H9 (cell line): ENCODE measurements at regions not wholly inside any gene's neighbourhood (a gene's known extent, or its start where the extent isn't known, plus 50 kb on each side); places are given as distances from the start of the nearest gene placed in this dataset.
"Not testable (repeated sequence)": the region's sequence is repeated elsewhere in the genome, so short reads cannot be mapped to it uniquely, and the experiment has no call there.

Source experiments
- DNase-seq: peaks from one replicate; pipeline ENCODE4 v3.0.0-alpha.2; 2017
- H2AFZ ChIP-seq: one replicate; pipeline ENCODE4 v1.6.1; 2013; ENCODE audit warnings: mild to moderate bottlenecking, low read length, control low read depth, moderate library complexity
- H2AK5ac ChIP-seq: 2 replicates; pipeline ENCODE4 v1.6.1; 2013; ENCODE audit warnings: low read length, control low read depth, mixed read lengths; ENCODE audit not compliant: insufficient read length
- H2BK120ac ChIP-seq: one replicate; pipeline ENCODE4 v1.6.1; 2013; ENCODE audit warnings: low read depth, mild to moderate bottlenecking, low read length, control low read depth, inconsistent platforms; ENCODE audit not compliant: poor library complexity, severe bottlenecking
- H2BK12ac ChIP-seq: 2 replicates; pipeline ENCODE4 v1.6.1; 2013; ENCODE audit warnings: low read length, control low read depth, mixed read lengths, low read depth; ENCODE audit not compliant: insufficient read length
- H2BK15ac ChIP-seq: 2 replicates; pipeline ENCODE4 v1.6.1; 2013; ENCODE audit warnings: low read depth, low read length, control low read depth
- H2BK20ac ChIP-seq: one replicate; pipeline ENCODE4 v1.6.1; 2013; ENCODE audit warnings: low read depth, mild to moderate bottlenecking, low read length, control low read depth, inconsistent platforms; ENCODE audit not compliant: poor library complexity, severe bottlenecking
- H2BK5ac ChIP-seq: 2 replicates; pipeline ENCODE4 v1.6.1; 2013; ENCODE audit warnings: low read length, control low read depth, mixed read lengths; ENCODE audit not compliant: insufficient read length
- H3K14ac ChIP-seq: 2 replicates; pipeline ENCODE4 v1.6.1; 2013; ENCODE audit warnings: low read length, control low read depth; ENCODE audit not compliant: insufficient read depth
- H3K18ac ChIP-seq: 2 replicates; pipeline ENCODE4 v1.6.1; 2013; ENCODE audit warnings: low read depth, mild to moderate bottlenecking, mixed read lengths, low read length, control low read depth; ENCODE audit not compliant: insufficient read length
- H3K23ac ChIP-seq: 2 replicates; pipeline ENCODE4 v1.6.1; 2013; ENCODE audit warnings: low read length, control low read depth, mixed read lengths, low read depth; ENCODE audit not compliant: insufficient read length
- H3K23me2 ChIP-seq: 2 replicates; pipeline ENCODE4 v1.6.1; 2013; ENCODE audit warnings: low read depth, mild to moderate bottlenecking, mixed read lengths, low read length, control low read depth; ENCODE audit not compliant: insufficient read length, poor library complexity, severe bottlenecking
- H3K27ac ChIP-seq: 2 replicates; pipeline ENCODE4 v1.5.1; 2013; ENCODE audit warnings: low read length, control low read depth, mixed read lengths, low read depth; ENCODE audit not compliant: insufficient read length
- H3K27me3 ChIP-seq: 2 replicates; pipeline ENCODE4 v1.6.1; 2013; ENCODE audit warnings: low read length, control low read depth, inconsistent platforms; ENCODE audit not compliant: insufficient read depth
- H3K4ac ChIP-seq: 2 replicates; pipeline ENCODE4 v1.6.1; 2013; ENCODE audit warnings: low read depth, mild to moderate bottlenecking, control low read depth, inconsistent platforms, low read length, moderate library complexity
- H3K4me1 ChIP-seq: 2 replicates; pipeline ENCODE4 v1.6.1; 2013; ENCODE audit warnings: low read length, control low read depth, inconsistent platforms; ENCODE audit not compliant: insufficient read depth
- H3K4me2 ChIP-seq: 2 replicates; pipeline ENCODE4 v1.6.1; 2013; ENCODE audit warnings: low read length, control low read depth, mixed read lengths; ENCODE audit not compliant: insufficient read length, insufficient read depth
- H3K56ac ChIP-seq: 2 replicates; pipeline ENCODE4 v1.6.1; 2013; ENCODE audit warnings: low read depth, mild to moderate bottlenecking, mixed read lengths, low read length, control low read depth; ENCODE audit not compliant: insufficient read length
- H3K79me1 ChIP-seq: 2 replicates; pipeline ENCODE4 v1.6.1; 2013; ENCODE audit warnings: low read depth, mild to moderate bottlenecking, moderate library complexity, low read length, control low read depth, inconsistent platforms; ENCODE audit not compliant: insufficient read depth, poor library complexity, severe bottlenecking
- H3K79me2 ChIP-seq: 2 replicates; pipeline ENCODE4 v1.6.1; 2013; ENCODE audit warnings: low read length, control low read depth, inconsistent platforms; ENCODE audit not compliant: insufficient read depth
- H3K9ac ChIP-seq: 2 replicates; pipeline ENCODE4 v1.6.1; 2013; ENCODE audit warnings: low read length, control low read depth, mixed read lengths; ENCODE audit not compliant: insufficient read length; ENCODE audit errors: extremely low read depth
- H3K9me3 ChIP-seq: one replicate; pipeline ENCODE4 v1.6.1; 2013; ENCODE audit warnings: low read depth, low read length, inconsistent platforms; ENCODE audit not compliant: control insufficient read depth
- H3T11ph ChIP-seq: one replicate; pipeline ENCODE4 v1.6.1; 2013; ENCODE audit warnings: mild to moderate bottlenecking, low read length, control low read depth, inconsistent platforms
- H4K20me1 ChIP-seq: one replicate; pipeline ENCODE4 v1.6.1; 2013; ENCODE audit not compliant: control insufficient read depth, insufficient read length, insufficient read depth
- H4K5ac ChIP-seq: 2 replicates; pipeline ENCODE4 v1.6.1; 2013; ENCODE audit warnings: low read depth, mild to moderate bottlenecking, mixed read lengths, low read length, control low read depth; ENCODE audit not compliant: insufficient read length
- H4K8ac ChIP-seq: replicated peaks from 2 replicates; pipeline ENCODE4 v1.6.1; 2013; ENCODE audit warnings: low read length, control low read depth, mixed read lengths, low read depth; ENCODE audit not compliant: insufficient read length
- H4K91ac ChIP-seq: 2 replicates; pipeline ENCODE4 v1.6.1; 2013; ENCODE audit warnings: low read depth, mild to moderate bottlenecking, moderate library complexity, mixed read lengths, low read length, control low read depth; ENCODE audit not compliant: insufficient read length
- H3K27ac Mint-ChIP-seq, 3 experiments: 2 replicates in 2 of 3; 3 replicates in 1 of 3; pipeline ENCODE4 v1.8.0; 2020 to 2021; ENCODE audit warnings: mixed read lengths in 3 of 3, mild to moderate bottlenecking in 1 of 3, moderate library complexity in 1 of 3
- H3K27me3 Mint-ChIP-seq: 2 replicates; pipeline ENCODE4 v1.8.0; 2021; ENCODE audit warnings: low read depth, mild to moderate bottlenecking, moderate library complexity, mixed read lengths
- H3K36me3 Mint-ChIP-seq, 3 experiments: 2 replicates in 2 of 3; 3 replicates in 1 of 3; pipeline ENCODE4 v1.8.0; 2020 to 2021; ENCODE audit warnings: low read depth in 3 of 3, mixed read lengths in 3 of 3; ENCODE audit not compliant: insufficient read depth in 1 of 3
- H3K4me1 Mint-ChIP-seq, 2 experiments: 2 replicates each; pipeline ENCODE4 v1.8.0; 2020; ENCODE audit warnings: mixed read lengths in 2 of 2
- H3K4me3 Mint-ChIP-seq, 2 experiments: 2 replicates in 1 of 2; 3 replicates in 1 of 2; pipeline ENCODE4 v1.8.0; 2020 to 2021; ENCODE audit warnings: mild to moderate bottlenecking in 2 of 2, mixed read lengths in 2 of 2, moderate library complexity in 1 of 2
- H3K9me3 Mint-ChIP-seq, 2 experiments: 2 replicates in 1 of 2; 3 replicates in 1 of 2; pipeline ENCODE4 v1.8.0; 2020; ENCODE audit warnings: mild to moderate bottlenecking in 2 of 2, mixed read lengths in 2 of 2, moderate library complexity in 1 of 2
- WGBS: extraction: QIAGEN DNeasy Blood & Tissue Kit; methylation state at CpG from one replicate; pipeline ENCODE4 v1.1.7; 2013; ENCODE audit warnings: missing lambda C conversion rate, low lambda C conversion rate, mixed read lengths; ENCODE audit not compliant: insufficient read length; ENCODE audit errors: extremely low coverage; 5-methylcytosine and 5-hydroxymethylcytosine counted together
- TF ChIP-seq, protein P1 (sequence below): fragments of 200-600 bp; sonication (generic); conservative IDR thresholded peaks from 3 replicates; pipeline ENCODE4 v1.8.0; 2021; ENCODE audit warnings: antibody characterized with exemption, mild to moderate bottlenecking

GRCh38 chr7:142488036-142488633 lies 230.3 kb upstream of the PRSS58 start:
- no peak overlapping the region for H3K9ac ChIP-seq
- H3K23ac ChIP-seq: no peak overlapping the region
- H4K20me1 ChIP-seq: no peaks in the 10 kb centered on the region
- Mint-ChIP-seq H3K27me3 (peaks cover 5% of the 10 kb centered on the region), H3K9me3 (no peaks in the 10 kb centered on the region; a peak in 1 of 5 replicates), H3K4me1 (peaks cover 4 to 10% of the 10 kb centered on the region in 2 experiments; a peak in 2 of 4 replicates), H3K27ac (peak overlapping the region in 1 of 3 experiments; percentile 36; a peak in 1 of 7 replicates), H3K36me3 (no peaks in the 10 kb centered on the region), H3K4me3 (no peak overlapping the region)
- H4K8ac ChIP-seq: no peak overlapping the region
- no peak overlapping the region for H3K4ac ChIP-seq
- no peaks in the 10 kb centered on the region for H3K23me2 ChIP-seq
- H3K4me2 ChIP-seq: no peak overlapping the region
- H3K79me2 ChIP-seq: no peaks in the 10 kb centered on the region
- H3K9me3 ChIP-seq: no peaks in the 10 kb centered on the region
- no CpG with 5 or more reads among the region's 10 CpGs for WGBS
- no peak overlapping the region for H2AK5ac ChIP-seq
- H3K79me1 ChIP-seq: no peaks in the 10 kb centered on the region
- no peak overlapping the region for H2BK12ac ChIP-seq
- DNase-seq: no peak
- H2BK15ac ChIP-seq: no peak overlapping the region
- no peak overlapping the region for H4K91ac ChIP-seq
- no peak overlapping the region for H2BK20ac ChIP-seq
- H3K18ac ChIP-seq: no peak overlapping the region
- H3T11ph ChIP-seq: no peak overlapping the region
- H2BK120ac ChIP-seq: no peak overlapping the region
- no peak overlapping the region for H3K27ac ChIP-seq
- no peak overlapping the region for H3K56ac ChIP-seq
- H3K14ac ChIP-seq: no peak overlapping the region
- no peaks in the 10 kb centered on the region for H3K27me3 ChIP-seq
- no peak overlapping the region for H2AFZ ChIP-seq
- H2BK5ac ChIP-seq: no peak overlapping the region
- TF ChIP-seq, protein P1, sequence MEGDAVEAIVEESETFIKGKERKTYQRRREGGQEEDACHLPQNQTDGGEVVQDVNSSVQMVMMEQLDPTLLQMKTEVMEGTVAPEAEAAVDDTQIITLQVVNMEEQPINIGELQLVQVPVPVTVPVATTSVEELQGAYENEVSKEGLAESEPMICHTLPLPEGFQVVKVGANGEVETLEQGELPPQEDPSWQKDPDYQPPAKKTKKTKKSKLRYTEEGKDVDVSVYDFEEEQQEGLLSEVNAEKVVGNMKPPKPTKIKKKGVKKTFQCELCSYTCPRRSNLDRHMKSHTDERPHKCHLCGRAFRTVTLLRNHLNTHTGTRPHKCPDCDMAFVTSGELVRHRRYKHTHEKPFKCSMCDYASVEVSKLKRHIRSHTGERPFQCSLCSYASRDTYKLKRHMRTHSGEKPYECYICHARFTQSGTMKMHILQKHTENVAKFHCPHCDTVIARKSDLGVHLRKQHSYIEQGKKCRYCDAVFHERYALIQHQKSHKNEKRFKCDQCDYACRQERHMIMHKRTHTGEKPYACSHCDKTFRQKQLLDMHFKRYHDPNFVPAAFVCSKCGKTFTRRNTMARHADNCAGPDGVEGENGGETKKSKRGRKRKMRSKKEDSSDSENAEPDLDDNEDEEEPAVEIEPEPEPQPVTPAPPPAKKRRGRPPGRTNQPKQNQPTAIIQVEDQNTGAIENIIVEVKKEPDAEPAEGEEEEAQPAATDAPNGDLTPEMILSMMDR: no peak
- no peak overlapping the region for H4K5ac ChIP-seq
- no peaks in the 10 kb centered on the region; the same call in 1 of the 2 replicates for H3K4me1 ChIP-seq

DNA sequence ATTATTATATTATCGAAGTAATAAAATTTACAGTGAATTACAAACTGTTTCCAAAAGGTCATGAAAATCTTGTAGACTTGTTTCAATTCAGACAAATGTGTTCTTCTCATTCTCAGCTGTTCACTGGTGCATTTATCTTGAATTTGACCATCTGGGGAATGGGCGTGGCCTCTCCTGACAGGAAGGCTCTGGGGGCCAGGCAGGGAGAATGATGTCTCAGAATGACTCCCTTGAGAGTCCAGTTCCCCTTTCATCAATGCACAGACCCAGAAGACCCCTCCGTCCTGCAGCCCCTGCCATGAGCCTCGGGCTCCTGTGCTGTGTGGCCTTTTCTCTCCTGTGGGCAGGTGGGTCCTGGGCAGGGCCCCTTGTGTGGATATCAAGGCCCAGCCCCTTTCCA lies 229.7 kb upstream of the PRSS58 start:
- H3K4me2 ChIP-seq, H3K36me3 Mint-ChIP-seq, H4K91ac ChIP-seq, H3K4ac ChIP-seq, H2BK5ac ChIP-seq, H3K23ac ChIP-seq, H2AFZ ChIP-seq, H4K8ac ChIP-seq, H4K5ac ChIP-seq, DNase-seq, H2AK5ac ChIP-seq, H3K79me2 ChIP-seq, H3T11ph ChIP-seq, H3K9me3 Mint-ChIP-seq, H3K4me1 ChIP-seq, H3K27ac ChIP-seq, H3K79me1 ChIP-seq, H2BK15ac ChIP-seq, H2BK20ac ChIP-seq, H3K9ac ChIP-seq, H3K23me2 ChIP-seq, H3K14ac ChIP-seq, H3K9me3 ChIP-seq, H3K56ac ChIP-seq, H4K20me1 ChIP-seq, H3K18ac ChIP-seq, H3K27ac Mint-ChIP-seq, H2BK120ac ChIP-seq, H3K27me3 ChIP-seq, H2BK12ac ChIP-seq, H3K27me3 Mint-ChIP-seq, H3K4me3 Mint-ChIP-seq: not testable (repeated sequence)
- peaks cover 4 to 10% of the 10 kb centered on the region in 2 experiments; a peak in 2 of 4 replicates for H3K4me1 Mint-ChIP-seq
- no CpG with 5 or more reads among the region's 4 CpGs for WGBS
